Activated CD8-positive, alpha-beta memory T cell treated with anti-CD3 and anti-CD28 coated beads, Interleukin-2, amount 50 U/mL, for 24 hours (primary cell): ENCODE measurements at regions not wholly inside any gene's neighbourhood (a gene's known extent, or its start where the extent isn't known, plus 50 kb on each side); places are given as distances from the start of the nearest gene placed in this dataset.
"Not testable (repeated sequence)": the region's sequence is repeated elsewhere in the genome, so short reads cannot be mapped to it uniquely, and the experiment has no call there.

Source experiments
- DNase-seq: peaks from one replicate; pipeline ENCODE4 v3.0.0-alpha.2; 2020; ENCODE audit errors: extremely low read depth

GRCh38 chr6:169983651-169984050, 232.2 kb downstream of the ERMARD start:
- DNase-seq: no peak

- no peak for DNase-seq
Measured at GRCh38 chr6:169982461-169983386, 231.3 kb downstream of the ERMARD start.

- DNase-seq: no peak
Measured at GRCh38 chr6:169981969-169982368, 230.5 kb downstream of the ERMARD start.

- DNase-seq: no peak
Measured at GRCh38 chr6:169981568-169981967, 230.1 kb downstream of the ERMARD start.

GRCh38 chr6:169980826-169981450, 229.5 kb downstream of the ERMARD start:
- DNase-seq: no peak

- no peak for DNase-seq
Measured at GRCh38 chr6:169979873-169980432, 228.5 kb downstream of the ERMARD start.

GRCh38 chr6:169978615-169979161, 227.3 kb downstream of the ERMARD start:
- no peak for DNase-seq

- DNase-seq: no peak
Measured at GRCh38 chr6:169977434-169978265, 226.2 kb downstream of the ERMARD start.

GRCh38 chr6:169976301-169977081, 225.1 kb downstream of the ERMARD start:
- no peak for DNase-seq

- no peak for DNase-seq
Measured at GRCh38 chr6:169975701-169976100, 224.3 kb downstream of the ERMARD start.

GRCh38 chr6:169975286-169975685, 223.9 kb downstream of the ERMARD start:
- no peak for DNase-seq

GRCh38 chr6:169974663-169975062, 223.2 kb downstream of the ERMARD start:
- no peak for DNase-seq

- not testable (repeated sequence) for DNase-seq
Measured at GRCh38 chr6:169973588-169974467, 222.4 kb downstream of the ERMARD start.

GRCh38 chr6:169972736-169973135, 221.3 kb downstream of the ERMARD start:
- DNase-seq: no peak

- no peak for DNase-seq
Measured at GRCh38 chr6:169972101-169972651, 220.8 kb downstream of the ERMARD start.

- no peak for DNase-seq
Measured at GRCh38 chr6:169971081-169971861, 219.8 kb downstream of the ERMARD start.

GRCh38 chr6:169970306-169970988, 219.0 kb downstream of the ERMARD start:
- DNase-seq: no peak
